AG04450 (cell line): ENCODE measurements at regions not wholly inside any gene's neighbourhood (a gene's known extent, or its start where the extent isn't known, plus 50 kb on each side); places are given as distances from the start of the nearest gene placed in this dataset.
"Not testable (repeated sequence)": the region's sequence is repeated elsewhere in the genome, so short reads cannot be mapped to it uniquely, and the experiment has no call there.

Experiments used
- CTCF ChIA-PET: fragments of 300-600, 350-600 bp; formaldehyde crosslinking; extraction: SDS; loops from one replicate; lab custom pipeline; 2022; ENCODE audit warnings: antibody characterized with exemption, inconsistent platforms; lab: Charles Lee
- POLR2A ChIA-PET: fragments of 350-600 bp; formaldehyde crosslinking; extraction: SDS; loops from one replicate; lab custom pipeline; 2021; ENCODE audit warnings: antibody characterized with exemption, inconsistent platforms; lab: Yijun Ruan, JAX
- DNase-seq: peaks from one replicate; pipeline ENCODE4 v3.0.0-alpha.2; 2011; ENCODE audit warnings: low read depth, low spot score
- H3K27ac ChIP-seq: one replicate; pipeline ENCODE4 v1.5.1; 2012; ENCODE audit warnings: low read depth, low read length, control low read depth
- H3K27me3 ChIP-seq: one replicate; pipeline ENCODE4 v1.6.0; 2012; ENCODE audit warnings: low read length; ENCODE audit not compliant: control insufficient read depth, insufficient read depth
- H3K4me3 ChIP-seq: 2 replicates; pipeline ENCODE4 v1.5.1; 2011; ENCODE audit warnings: mild to moderate bottlenecking, low read depth, low read length, control low read depth
- H3K9me3 ChIP-seq: 2 replicates; pipeline ENCODE4 v1.5.1; 2012; ENCODE audit warnings: low read length; ENCODE audit not compliant: control insufficient read depth, insufficient read depth
- TF ChIP-seq, protein P1 (sequence below): IDR thresholded peaks from 2 replicates; pipeline ENCODE4 v1.5.1; 2011; ENCODE audit warnings: low read depth, low read length, control low read depth, inconsistent platforms

DNA sequence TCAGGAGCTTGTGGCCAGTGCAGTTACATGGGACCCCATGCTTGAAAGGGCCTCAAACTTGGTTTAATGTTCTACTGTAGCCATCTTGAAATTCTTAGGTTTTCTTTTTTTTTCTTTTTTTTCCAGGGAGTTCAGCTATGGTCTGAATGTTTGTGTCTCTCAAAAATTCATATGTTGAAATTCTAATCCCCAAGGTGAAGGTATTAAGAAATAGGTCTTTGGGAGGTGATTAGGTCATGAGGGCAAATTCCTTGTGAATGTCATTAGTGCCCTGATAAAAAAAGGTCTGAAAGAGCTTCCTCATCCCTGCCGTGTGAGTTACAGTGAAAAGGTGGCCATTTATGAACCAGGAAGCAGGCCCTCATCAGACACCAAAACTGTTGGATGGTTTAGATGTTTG is 324.1 kb downstream of the C12orf75 start:
- ChIA-PET CTCF (no interaction called here), POLR2A (no interaction called here)
- Histone ChIP-seq H3K27me3 (peaks cover 2% of the 10 kb centered on the region), H3K4me3 (no peak overlapping the region), H3K9me3 (no peaks in the 10 kb centered on the region), H3K27ac (no peak overlapping the region)
- TF ChIP-seq, protein P1, sequence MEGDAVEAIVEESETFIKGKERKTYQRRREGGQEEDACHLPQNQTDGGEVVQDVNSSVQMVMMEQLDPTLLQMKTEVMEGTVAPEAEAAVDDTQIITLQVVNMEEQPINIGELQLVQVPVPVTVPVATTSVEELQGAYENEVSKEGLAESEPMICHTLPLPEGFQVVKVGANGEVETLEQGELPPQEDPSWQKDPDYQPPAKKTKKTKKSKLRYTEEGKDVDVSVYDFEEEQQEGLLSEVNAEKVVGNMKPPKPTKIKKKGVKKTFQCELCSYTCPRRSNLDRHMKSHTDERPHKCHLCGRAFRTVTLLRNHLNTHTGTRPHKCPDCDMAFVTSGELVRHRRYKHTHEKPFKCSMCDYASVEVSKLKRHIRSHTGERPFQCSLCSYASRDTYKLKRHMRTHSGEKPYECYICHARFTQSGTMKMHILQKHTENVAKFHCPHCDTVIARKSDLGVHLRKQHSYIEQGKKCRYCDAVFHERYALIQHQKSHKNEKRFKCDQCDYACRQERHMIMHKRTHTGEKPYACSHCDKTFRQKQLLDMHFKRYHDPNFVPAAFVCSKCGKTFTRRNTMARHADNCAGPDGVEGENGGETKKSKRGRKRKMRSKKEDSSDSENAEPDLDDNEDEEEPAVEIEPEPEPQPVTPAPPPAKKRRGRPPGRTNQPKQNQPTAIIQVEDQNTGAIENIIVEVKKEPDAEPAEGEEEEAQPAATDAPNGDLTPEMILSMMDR = no peak
- DNase-seq = no peak

DNA sequence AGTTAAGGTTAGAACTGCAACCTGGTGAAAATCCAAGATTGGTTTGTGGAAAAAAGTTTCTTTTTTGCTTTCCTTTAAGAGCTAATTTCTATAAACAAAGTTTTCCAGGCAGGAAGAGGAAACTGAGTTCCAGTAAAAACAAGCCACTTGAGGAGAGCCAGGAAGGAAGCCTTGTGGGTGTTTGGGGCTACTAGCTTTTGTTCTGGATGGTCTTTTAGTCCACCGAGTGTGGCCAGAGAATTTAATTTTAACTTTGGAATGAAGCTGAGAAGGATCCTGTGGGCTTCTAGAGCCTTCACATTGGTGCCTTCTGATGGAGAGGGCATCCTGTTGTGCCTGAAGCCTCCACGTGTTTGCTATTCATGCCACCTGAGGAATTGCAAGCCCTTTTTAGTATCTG is 327.9 kb downstream of the C12orf75 start:
- H3K4me3 ChIP-seq = no peak overlapping the region
- TF ChIP-seq, protein P1 = no peak
- ChIA-PET CTCF (no interaction called here), POLR2A (no interaction called here)
- no peaks in the 10 kb centered on the region for H3K9me3 ChIP-seq
- DNase-seq = no peak
- no peaks in the 10 kb centered on the region for H3K27me3 ChIP-seq
- H3K27ac ChIP-seq = no peak overlapping the region

DNA sequence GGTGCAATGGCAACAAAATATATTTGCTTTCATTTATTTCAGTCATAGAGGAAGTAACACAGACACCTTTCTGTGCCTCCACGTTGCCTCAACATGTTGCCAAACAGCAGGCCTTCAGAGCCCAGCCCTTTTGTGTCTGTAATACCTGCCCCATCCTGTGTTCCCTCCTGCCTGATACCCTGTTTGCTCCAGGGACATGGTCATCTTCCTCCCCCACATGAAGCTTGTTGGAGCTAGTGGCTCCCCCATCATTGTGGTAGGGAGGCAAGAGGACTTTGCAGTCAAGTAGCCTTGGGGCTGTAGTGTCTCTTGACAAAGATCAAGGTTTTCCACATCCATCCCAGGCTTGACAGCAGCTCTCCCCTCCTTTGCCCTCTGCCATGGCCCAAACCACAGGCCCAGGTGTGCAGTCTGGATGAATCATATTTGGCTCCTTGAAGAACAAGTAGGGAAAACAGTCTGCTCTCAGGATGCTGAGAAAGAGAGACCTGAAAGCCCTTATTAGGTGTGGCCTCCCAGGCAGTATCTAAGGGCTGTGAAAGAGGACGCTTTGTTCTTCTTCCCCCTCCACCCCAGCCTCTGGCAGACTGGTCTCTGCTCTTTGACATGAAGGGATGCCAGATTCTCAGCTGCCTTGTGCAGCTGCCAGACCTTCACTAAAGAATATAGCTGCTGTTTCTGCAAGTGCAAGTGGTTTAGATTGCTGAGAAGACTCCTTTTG is 329.0 kb downstream of the C12orf75 start:
- DNase-seq = no peak

DNA sequence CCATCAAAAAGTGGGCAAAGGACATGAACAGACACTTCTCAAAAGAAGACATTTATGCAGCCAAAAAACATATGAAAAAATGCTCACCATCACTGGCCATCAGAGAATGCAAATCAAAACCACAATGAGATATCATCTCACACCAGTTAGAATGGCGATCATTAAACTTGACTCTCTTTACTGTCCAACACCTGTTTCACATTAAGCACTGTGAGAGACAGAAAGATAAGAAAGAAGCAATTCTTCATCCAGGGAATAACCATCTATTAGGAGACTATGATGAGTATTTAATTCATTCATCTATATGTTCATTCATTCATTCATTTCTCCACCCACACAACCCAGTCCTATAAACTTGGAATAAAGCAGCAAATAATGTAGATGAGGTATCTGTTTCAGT is 334.3 kb downstream of the C12orf75 start:
- CTCF ChIA-PET, H3K27me3 ChIP-seq, H3K27ac ChIP-seq, H3K4me3 ChIP-seq, H3K9me3 ChIP-seq, DNase-seq: not testable (repeated sequence)
- POLR2A ChIA-PET = interaction anchor here (0.6 kb wide), 1 partner anchor 120 kb away, joined by 4 read pairs; no protein-coding TSS in a partner anchor

More for the DNA sequence above, 329.0 kb downstream of the C12orf75 start:
- CTCF ChIA-PET = no interaction called here
- H3K9me3 ChIP-seq = no peaks in the 10 kb centered on the region
- H3K4me3 ChIP-seq = no peak overlapping the region
- no peak overlapping the region for H3K27ac ChIP-seq
- TF ChIP-seq, protein P1 = no peak
- POLR2A ChIA-PET = no interaction called here
- H3K27me3 ChIP-seq = peaks cover 3% of the 10 kb centered on the region

DNA sequence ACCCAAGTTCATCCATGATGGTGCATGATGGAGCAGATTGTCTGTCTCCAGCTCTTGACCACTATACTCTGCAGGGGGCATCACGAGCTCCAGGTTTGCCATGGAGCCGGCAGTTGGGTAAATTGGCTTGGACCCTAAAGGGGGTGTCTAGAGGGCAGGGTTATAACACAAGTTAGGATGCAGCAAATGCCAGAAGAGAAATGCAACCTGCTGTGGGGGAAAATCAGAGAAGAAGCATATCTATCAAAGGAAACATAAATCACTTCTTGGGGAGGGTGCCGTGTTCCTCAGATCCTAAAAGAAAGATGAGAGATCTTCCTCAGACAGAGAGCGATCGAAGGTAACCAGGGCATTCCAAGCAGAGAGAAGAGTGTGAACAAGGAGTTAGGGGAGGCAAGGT is 334.9 kb downstream of the C12orf75 start:
- Histone ChIP-seq H3K9me3 (no peaks in the 10 kb centered on the region), H3K27ac (no peak overlapping the region), H3K4me3 (no peak overlapping the region), H3K27me3 (peaks cover 3% of the 10 kb centered on the region)
- CTCF ChIA-PET = no interaction called here
- POLR2A ChIA-PET = interaction anchor here (0.6 kb wide), 1 partner anchor 119 kb away, joined by 4 read pairs; no protein-coding TSS in a partner anchor
- DNase-seq = no peak
- TF ChIP-seq, protein P1 = no peak
